Lower leg skin (tissue), 4 donors: ENCODE measurements at regions not wholly inside any gene's neighbourhood (a gene's known extent, or its start where the extent isn't known, plus 50 kb on each side); places are given as distances from the start of the nearest gene placed in this dataset.

Experiments
- DNase-seq, 2 donors: peaks; one replicate each; pipeline ENCODE4 v3.0.0-alpha.2; 2019; ENCODE audit warnings: low spot score in 2 of 2
- H3K4me3 ChIP-seq: fragments of 200-600 bp; sonication (generic); 2 replicates; pipeline ENCODE4 v1.5.1; 2017; ENCODE audit warnings: mild to moderate bottlenecking, low read depth; ENCODE audit not compliant: poor library complexity, severe bottlenecking
- CTCF ChIP-seq, 3 donors: fragments of 450-650 bp; IDR thresholded peaks; one replicate each; pipeline ENCODE4 v1.5.1; 2016; ENCODE audit warnings: antibody characterized with exemption in 3 of 3, mild to moderate bottlenecking in 3 of 3, moderate library complexity in 2 of 3
- POLR2A ChIP-seq, 2 donors: fragments of 450-650 bp; IDR thresholded peaks; one replicate each; pipeline ENCODE4 v1.6.1; 2016 to 2017; ENCODE audit warnings: antibody characterized with exemption in 2 of 2, mild to moderate bottlenecking in 1 of 2, moderate library complexity in 1 of 2
- WGBS, 2 donors: methylation state at CpG; one replicate each; pipeline ENCODE4 v1.1.5; 2018; 5-methylcytosine and 5-hydroxymethylcytosine counted together
- intact Hi-C: fragments of 100-400 bp; cut with DNase I; formaldehyde crosslinking; loops from one replicate; pipeline ENCODE4 v1.15.0; 2023; ENCODE audit warnings: low total_unique reads

- no peak for TF ChIP-seq POLR2A (IDR thresholded peaks at IDR 0.05)
- TF ChIP-seq CTCF (IDR thresholded peaks at IDR 0.05), result no peak
- DNase-seq, result no peak
- H3K4me3 ChIP-seq, result no peak overlapping the region
- WGBS, 2 donors, result 84 to 86% methylated on average over 2 of the region's 2 CpGs
- intact Hi-C loops, result no loop called here
Observed at GRCh38 chr11:82176945-82177344, 556.7 kb downstream of the FAM181B start.

GRCh38 chr11:82176365-82176764 is 557.3 kb downstream of the FAM181B start:
- TF ChIP-seq POLR2A (IDR thresholded peaks at IDR 0.05) (no peak), CTCF (IDR thresholded peaks at IDR 0.05) (no peak)
- WGBS, 2 donors, result 88 to 95% methylated on average over 2 of the region's 2 CpGs
- H3K4me3 ChIP-seq, result no peak overlapping the region
- DNase-seq, result no peak
- intact Hi-C loops, result no loop called here

- 71 to 80% methylated on average over 2 of the region's 2 CpGs for WGBS, 2 donors
- intact Hi-C loops, result no loop called here
- TF ChIP-seq CTCF (IDR thresholded peaks at IDR 0.05), result no peak
- no peak for TF ChIP-seq POLR2A (IDR thresholded peaks at IDR 0.05)
- DNase-seq, result no peak
- no peak overlapping the region for H3K4me3 ChIP-seq
Observed at GRCh38 chr11:82174610-82175009, 559.1 kb downstream of the FAM181B start.

- DNase-seq, result no peak
- no peak for TF ChIP-seq POLR2A (IDR thresholded peaks at IDR 0.05)
- no peak for TF ChIP-seq CTCF (IDR thresholded peaks at IDR 0.05)
- no peak overlapping the region for H3K4me3 ChIP-seq
- intact Hi-C loops, result no loop called here
- WGBS, 2 donors, result 47 to 58% methylated on average over 2 of the region's 2 CpGs
Observed at GRCh38 chr11:82146789-82147188, 586.9 kb downstream of the FAM181B start.

GRCh38 chr11:82118946-82119345 is 614.7 kb downstream of the FAM181B start:
- WGBS, 2 donors, result 80% methylated on average over 5 of the region's 5 CpGs
- DNase-seq, result no peak
- H3K4me3 ChIP-seq, result no peak overlapping the region
- TF ChIP-seq CTCF (IDR thresholded peaks at IDR 0.05) (no peak), POLR2A (IDR thresholded peaks at IDR 0.05) (no peak)
- intact Hi-C loops, result no loop called here

GRCh38 chr11:82117362-82117761 is 616.3 kb downstream of the FAM181B start:
- H3K4me3 ChIP-seq, result no peak overlapping the region
- intact Hi-C loops, result no loop called here
- TF ChIP-seq POLR2A (IDR thresholded peaks at IDR 0.05) (no peak), CTCF (IDR thresholded peaks at IDR 0.05) (no peak)
- 77 to 78% methylated on average over 5 of the region's 5 CpGs for WGBS, 2 donors
- no peak for DNase-seq
